OCI-LY1 (cell line): ENCODE measurements at regions not wholly inside any gene's neighbourhood (a gene's known extent, or its start where the extent isn't known, plus 50 kb on each side); places are given as distances from the start of the nearest gene placed in this dataset.

ENCODE experiments used
- H2AFZ ChIP-seq: fragments of 200-600 bp; sonication (generic), shearing (Covaris generic); 2 replicates; pipeline ENCODE4 v1.6.0; 2014; ENCODE audit warnings: antibody characterized with exemption, mild to moderate bottlenecking, low read length
- H3F3A ChIP-seq: fragments of 200-600 bp; sonication (generic), shearing (Covaris generic); 2 replicates; pipeline ENCODE4 v1.6.0; 2014; ENCODE audit warnings: mild to moderate bottlenecking, antibody characterized with exemption, low read length, moderate library complexity; ENCODE audit not compliant: insufficient read depth
- H3K27ac ChIP-seq: fragments of 200-600 bp; sonication (generic); 2 replicates; pipeline ENCODE4 v1.5.1; 2014; ENCODE audit warnings: low read length, mixed run types, mild to moderate bottlenecking, low read depth; ENCODE audit not compliant: poor library complexity, severe bottlenecking
- H3K27me3 ChIP-seq: fragments of 200-600 bp; sonication (generic); 2 replicates; pipeline ENCODE4 v1.6.0; 2014; ENCODE audit warnings: antibody characterized with exemption, mild to moderate bottlenecking, low read length, moderate library complexity; ENCODE audit not compliant: insufficient read depth
- H3K36me3 ChIP-seq: fragments of 200-600 bp; sonication (generic); 2 replicates; pipeline ENCODE4 v1.6.1; 2014; ENCODE audit warnings: mild to moderate bottlenecking, antibody characterized with exemption, low read length, moderate library complexity, mixed read lengths; ENCODE audit not compliant: insufficient read depth
- H3K4me1 ChIP-seq: fragments of 200-600 bp; sonication (generic); 2 replicates; pipeline ENCODE4 v1.5.1; 2014; ENCODE audit warnings: mild to moderate bottlenecking, low read length, moderate library complexity; ENCODE audit not compliant: insufficient read depth, severe bottlenecking
- H3K4me2 ChIP-seq: fragments of 200-600 bp; sonication (generic), shearing (Covaris generic); 2 replicates; pipeline ENCODE4 v1.6.1; 2014; ENCODE audit warnings: low read length
- H3K4me3 ChIP-seq: fragments of 200-600 bp; sonication (generic); 2 replicates; pipeline ENCODE4 v1.5.1; 2014; ENCODE audit warnings: low read length, low read depth, mild to moderate bottlenecking, mixed read lengths; ENCODE audit not compliant: poor library complexity, severe bottlenecking
- H3K79me2 ChIP-seq: fragments of 200-600 bp; shearing (Covaris generic); 2 replicates; pipeline ENCODE4 v1.6.1; 2016; ENCODE audit warnings: mixed run types, low read length, mixed read lengths; ENCODE audit not compliant: insufficient read depth
- H3K9ac ChIP-seq: fragments of 200-600 bp; sonication (generic), shearing (Covaris generic); 2 replicates; pipeline ENCODE4 v1.6.1; 2014; ENCODE audit warnings: mild to moderate bottlenecking, low read length, mixed read lengths
- H3K9me2 ChIP-seq: fragments of 200-600 bp; sonication (generic), shearing (Covaris generic); 2 replicates; pipeline ENCODE4 v1.6.1; 2014; ENCODE audit warnings: low read depth, mild to moderate bottlenecking, low read length, mixed read lengths
- H3K9me3 ChIP-seq: fragments of 200-600 bp; shearing (Covaris generic); 2 replicates; pipeline ENCODE4 v1.6.1; 2014; ENCODE audit warnings: low read length, mixed read lengths
- H4K20me1 ChIP-seq: fragments of 200-600 bp; sonication (generic), shearing (Covaris generic); 2 replicates; pipeline ENCODE4 v1.6.0; 2016; ENCODE audit warnings: mild to moderate bottlenecking, low read length; ENCODE audit not compliant: insufficient read depth
- CTCF ChIP-seq: fragments of 200-600 bp; sonication (generic), shearing (Covaris generic); IDR thresholded peaks from 2 replicates; pipeline ENCODE4 v1.5.1; 2017; ENCODE audit warnings: mild to moderate bottlenecking, antibody characterized with exemption, low read length, moderate library complexity, mixed read lengths
- EZH2 ChIP-seq: fragments of 200-600 bp; sonication (generic), shearing (Covaris generic); IDR thresholded peaks from 2 replicates; pipeline ENCODE4 v1.8.0; 2017; ENCODE audit warnings: borderline replicate concordance, mixed run types, mild to moderate bottlenecking, antibody characterized with exemption, low read length, moderate library complexity, mixed read lengths

- H2AFZ ChIP-seq: no peak overlapping the region
- no peak for TF ChIP-seq CTCF
- TF ChIP-seq EZH2: no peak
Measured at GRCh38 chr3:118772547-118773011, 262.1 kb downstream of the IGSF11 start.

GRCh38 chr3:118775021-118775420 is 259.6 kb downstream of the IGSF11 start:
- no peak overlapping the region for H3K9ac ChIP-seq
- H3K27me3 ChIP-seq: no peaks in the 10 kb centered on the region
- no peaks in the 10 kb centered on the region for H3K9me2 ChIP-seq
- H3K27ac ChIP-seq: no peak overlapping the region
- no peak overlapping the region for H2AFZ ChIP-seq
- no peaks in the 10 kb centered on the region for H3K9me3 ChIP-seq
- TF ChIP-seq CTCF: no peak
- TF ChIP-seq EZH2: no peak
- H3K4me3 ChIP-seq: no peak overlapping the region
- peaks cover 34% of the 10 kb centered on the region for H3K36me3 ChIP-seq
- no peak overlapping the region for H3K4me2 ChIP-seq
- H3K4me1 ChIP-seq: peaks cover 7% of the 10 kb centered on the region
- H3K79me2 ChIP-seq: peaks cover 3% of the 10 kb centered on the region; the same call in 1 of the 2 replicates
- H4K20me1 ChIP-seq: no peaks in the 10 kb centered on the region
- no peaks in the 10 kb centered on the region for H3F3A ChIP-seq

More at GRCh38 chr3:118772547-118773011, 262.1 kb downstream of the IGSF11 start:
- Histone ChIP-seq H3F3A (no peaks in the 10 kb centered on the region), H3K27me3 (no peaks in the 10 kb centered on the region), H4K20me1 (no peaks in the 10 kb centered on the region), H3K79me2 (no peaks in the 10 kb centered on the region), H3K4me1 (no peaks in the 10 kb centered on the region), H3K9me2 (no peaks in the 10 kb centered on the region), H3K4me3 (no peak overlapping the region), H3K4me2 (no peak overlapping the region), H3K27ac (no peak overlapping the region), H3K9ac (no peak overlapping the region), H3K36me3 (peaks cover 58% of the 10 kb centered on the region), H3K9me3 (no peaks in the 10 kb centered on the region)

- Histone ChIP-seq H3K36me3 (peaks cover 27% of the 10 kb centered on the region; the same call in 1 of the 2 replicates), H3K79me2 (peaks cover 3% of the 10 kb centered on the region; the same call in 1 of the 2 replicates), H3K27me3 (no peaks in the 10 kb centered on the region), H3F3A (no peaks in the 10 kb centered on the region), H3K4me2 (no peak overlapping the region), H3K27ac (no peak overlapping the region), H3K9me2 (no peaks in the 10 kb centered on the region), H3K4me3 (no peak overlapping the region), H3K4me1 (peaks cover 24% of the 10 kb centered on the region), H3K9ac (no peak overlapping the region), H4K20me1 (no peaks in the 10 kb centered on the region), H3K9me3 (no peaks in the 10 kb centered on the region), H2AFZ (no peak overlapping the region)
- no peak for TF ChIP-seq CTCF
- no peak for TF ChIP-seq EZH2
Measured at GRCh38 chr3:118778201-118778600, 256.4 kb downstream of the IGSF11 start.
